Neural progenitor cell (in vitro differentiated cells): ENCODE measurements at regions not wholly inside any gene's neighbourhood (a gene's known extent, or its start where the extent isn't known, plus 50 kb on each side); places are given as distances from the start of the nearest gene placed in this dataset.

Source experiments
- DNase-seq: peaks from one replicate; pipeline ENCODE4 v3.0.0-alpha.2; 2016; ENCODE audit warnings: low spot score
- H2AFZ ChIP-seq: fragments of 200-600 bp; sonication (generic); replicated peaks from 2 replicates; pipeline ENCODE4 v1.6.1; 2016; ENCODE audit warnings: antibody characterized with exemption
- H3F3A ChIP-seq: fragments of 200-600 bp; sonication (generic); 2 replicates; pipeline ENCODE4 v1.6.1; 2016; ENCODE audit warnings: antibody characterized with exemption, low read depth
- H3K27ac ChIP-seq: fragments of 200-600 bp; sonication (generic); 2 replicates; pipeline ENCODE4 v1.5.1; 2016; ENCODE audit warnings: mild to moderate bottlenecking
- H3K27me3 ChIP-seq: fragments of 200-600 bp; sonication (generic); 2 replicates; pipeline ENCODE4 v1.6.1; 2016; ENCODE audit warnings: mild to moderate bottlenecking, moderate library complexity
- H3K36me3 ChIP-seq: fragments of 200-600 bp; sonication (generic); 2 replicates; pipeline ENCODE4 v1.5.1; 2016
- H3K4me1 ChIP-seq: fragments of 200-600 bp; sonication (generic); 2 replicates; pipeline ENCODE4 v1.6.1; 2016; ENCODE audit warnings: mixed run types
- H3K4me2 ChIP-seq: fragments of 200-600 bp; sonication (generic); 2 replicates; pipeline ENCODE4 v1.6.1; 2016
- H3K4me3 ChIP-seq: fragments of 200-600 bp; sonication (generic); 2 replicates; pipeline ENCODE4 v1.5.1; 2016
- H3K79me2 ChIP-seq: fragments of 200-600 bp; sonication (generic); 2 replicates; pipeline ENCODE4 v1.6.1; 2016; ENCODE audit warnings: low read depth
- H3K9ac ChIP-seq: fragments of 200-600 bp; sonication (generic); 2 replicates; pipeline ENCODE4 v1.6.1; 2016
- H3K9me3 ChIP-seq: fragments of 200-600 bp; sonication (generic); 2 replicates; pipeline ENCODE4 v1.5.1; 2016; ENCODE audit warnings: low read depth
- H4K20me1 ChIP-seq: fragments of 200-600 bp; sonication (generic); 2 replicates; pipeline ENCODE4 v1.6.1; 2016; ENCODE audit warnings: low read depth
- H3K27ac Mint-ChIP-seq: 3 replicates; pipeline ENCODE4 v1.8.0; 2021; ENCODE audit warnings: mixed read lengths
- H3K27me3 Mint-ChIP-seq: 2 replicates; pipeline ENCODE4 v1.8.0; 2022; ENCODE audit warnings: low read depth, mild to moderate bottlenecking, inconsistent platforms, moderate library complexity, mixed read lengths; ENCODE audit not compliant: insufficient read depth
- H3K36me3 Mint-ChIP-seq: 3 replicates; pipeline ENCODE4 v1.8.0; 2021; ENCODE audit warnings: mixed read lengths
- H3K4me1 Mint-ChIP-seq: 3 replicates; pipeline ENCODE4 v1.8.0; 2021; ENCODE audit warnings: mixed read lengths
- H3K4me3 Mint-ChIP-seq: 3 replicates; pipeline ENCODE4 v1.8.0; 2021; ENCODE audit warnings: mild to moderate bottlenecking, moderate library complexity, mixed read lengths
- H3K9me3 Mint-ChIP-seq: 3 replicates; pipeline ENCODE4 v1.8.0; 2020; ENCODE audit warnings: mixed read lengths
- CTCF ChIP-seq: fragments of 200-600 bp; sonication (generic); IDR thresholded peaks from 2 replicates; pipeline ENCODE4 v1.5.1; 2017; ENCODE audit warnings: antibody characterized with exemption, mild to moderate bottlenecking
- EZH2 ChIP-seq: fragments of 200-600 bp; sonication (generic); IDR thresholded peaks from 2 replicates; pipeline ENCODE4 v1.6.1; 2017; ENCODE audit warnings: antibody characterized with exemption, mild to moderate bottlenecking, moderate library complexity
- EZH2phosphoT487 ChIP-seq: fragments of 200-600 bp; sonication (generic); IDR thresholded peaks from 2 replicates; pipeline ENCODE4 v1.6.1; 2017; ENCODE audit warnings: antibody characterized with exemption

GRCh38 chr15:96750361-96750760 lies 419.9 kb downstream of the NR2F2 start:
- Histone ChIP-seq H3K79me2 (no peaks in the 10 kb centered on the region), H4K20me1 (no peaks in the 10 kb centered on the region), H3K27me3 (no peaks in the 10 kb centered on the region), H3K9ac (no peak overlapping the region), H3K9me3 (no peaks in the 10 kb centered on the region), H3K4me3 (no peak overlapping the region), H3K4me1 (peaks cover 33% of the 10 kb centered on the region), H3K36me3 (no peaks in the 10 kb centered on the region), H3K4me2 (no peak overlapping the region), H3K27ac (no peak overlapping the region), H2AFZ (no peak overlapping the region), H3F3A (peaks cover 28% of the 10 kb centered on the region)
- Mint-ChIP-seq H3K36me3 (peaks cover 3% of the 10 kb centered on the region), H3K9me3 (peaks cover 9% of the 10 kb centered on the region), H3K4me3 (no peak overlapping the region), H3K27me3 (peaks cover 22% of the 10 kb centered on the region), H3K27ac (no peak overlapping the region), H3K4me1 (peaks cover 25% of the 10 kb centered on the region)
- no peak for TF ChIP-seq EZH2
- TF ChIP-seq EZH2phosphoT487, result no peak
- peak; percentile 11 for TF ChIP-seq CTCF
- no peak for DNase-seq

- TF ChIP-seq EZH2phosphoT487 (no peak), EZH2 (no peak), CTCF (no peak)
- H3K79me2 ChIP-seq, result no peaks in the 10 kb centered on the region
- no peak overlapping the region for H3K4me3 ChIP-seq
- no peak overlapping the region for H3K9ac ChIP-seq
- no peak overlapping the region for H3K4me2 ChIP-seq
- Mint-ChIP-seq H3K27me3 (peaks cover 17% of the 10 kb centered on the region), H3K27ac (no peak overlapping the region), H3K4me1 (peaks cover 4% of the 10 kb centered on the region), H3K36me3 (peaks cover 6% of the 10 kb centered on the region), H3K9me3 (peaks cover 13% of the 10 kb centered on the region), H3K4me3 (no peak overlapping the region)
- H3K36me3 ChIP-seq, result no peaks in the 10 kb centered on the region
- H3K27me3 ChIP-seq, result no peaks in the 10 kb centered on the region
- no peaks in the 10 kb centered on the region for H3F3A ChIP-seq
- H3K4me1 ChIP-seq, result no peaks in the 10 kb centered on the region
- no peaks in the 10 kb centered on the region for H3K9me3 ChIP-seq
- H4K20me1 ChIP-seq, result no peaks in the 10 kb centered on the region
- DNase-seq, result no peak
- H2AFZ ChIP-seq, result no peak overlapping the region
- no peak overlapping the region for H3K27ac ChIP-seq
Measured at GRCh38 chr15:96756146-96756545, 425.6 kb downstream of the NR2F2 start.

GRCh38 chr15:96756656-96757055 lies 426.2 kb downstream of the NR2F2 start:
- Histone ChIP-seq H3K9me3 (no peaks in the 10 kb centered on the region), H3K27ac (no peak overlapping the region), H4K20me1 (no peaks in the 10 kb centered on the region), H3K79me2 (no peaks in the 10 kb centered on the region), H3K4me3 (no peak overlapping the region), H3F3A (no peaks in the 10 kb centered on the region), H2AFZ (no peak overlapping the region), H3K27me3 (no peaks in the 10 kb centered on the region), H3K36me3 (no peaks in the 10 kb centered on the region), H3K4me1 (no peaks in the 10 kb centered on the region), H3K9ac (no peak overlapping the region), H3K4me2 (no peak overlapping the region)
- Mint-ChIP-seq H3K27ac (no peak overlapping the region), H3K4me3 (no peak overlapping the region), H3K9me3 (peaks cover 13% of the 10 kb centered on the region), H3K27me3 (peaks cover 17% of the 10 kb centered on the region), H3K4me1 (peaks cover 4% of the 10 kb centered on the region), H3K36me3 (peaks cover 6% of the 10 kb centered on the region)
- DNase-seq, result no peak
- TF ChIP-seq CTCF (no peak), EZH2 (no peak), EZH2phosphoT487 (no peak)

GRCh38 chr15:96762566-96762965 lies 432.1 kb downstream of the NR2F2 start:
- Mint-ChIP-seq H3K9me3 (peaks cover 6% of the 10 kb centered on the region), H3K27ac (no peak overlapping the region), H3K4me1 (no peaks in the 10 kb centered on the region), H3K27me3 (peaks cover 7% of the 10 kb centered on the region), H3K4me3 (no peak overlapping the region), H3K36me3 (peaks cover 3% of the 10 kb centered on the region)
- H3K4me3 ChIP-seq, result no peak overlapping the region
- no peaks in the 10 kb centered on the region for H3K36me3 ChIP-seq
- H4K20me1 ChIP-seq, result no peaks in the 10 kb centered on the region
- no peak overlapping the region for H3K9ac ChIP-seq
- peaks cover 5% of the 10 kb centered on the region for H3K4me1 ChIP-seq
- DNase-seq, result no peak
- no peak overlapping the region for H3K27ac ChIP-seq
- H3F3A ChIP-seq, result no peaks in the 10 kb centered on the region
- H3K9me3 ChIP-seq, result no peaks in the 10 kb centered on the region
- no peaks in the 10 kb centered on the region for H3K27me3 ChIP-seq
- TF ChIP-seq CTCF (no peak), EZH2 (no peak), EZH2phosphoT487 (no peak)
- no peak overlapping the region for H3K4me2 ChIP-seq
- no peaks in the 10 kb centered on the region for H3K79me2 ChIP-seq
- H2AFZ ChIP-seq, result no peak overlapping the region
